ENCODE measurements at regions not wholly inside any gene's neighbourhood (a gene's known extent, or its start where the extent isn't known, plus 50 kb on each side); places are given as distances from the start of the nearest gene placed in this dataset.

GRCh38 chr19:29290853-29291252 is 77.9 kb upstream of the UQCRFS1 start:
- no peak overlapping the region for H3K27ac ChIP-seq (ENCODE audit: low read length)
- no TSS peak for BruUV-seq (replicated peaks)
- DNase-seq (ENCODE audit: low read depth, low spot score), result no peak
- H3K36me3 ChIP-seq (ENCODE audit: control insufficient read depth, insufficient read depth, low read length), result no peaks in the 10 kb centered on the region
- H3K4me1 ChIP-seq (ENCODE audit: control insufficient read depth, insufficient read depth, low read length), result no peaks in the 10 kb centered on the region
- no peak overlapping the region for H3K4me3 ChIP-seq (ENCODE audit: low read depth in 2 of 2, low read length in 2 of 2)
- TF ChIP-seq POLR2AphosphoS5 (IDR thresholded peaks at IDR 0.05; ENCODE audit: low read depth, low read length), result no peak
- no peak for TF ChIP-seq TCF7L2 (IDR thresholded peaks at IDR 0.05; ENCODE audit: low read depth, low read length)
- no peak; the same call in 1 of the 2 replicates for TF ChIP-seq CTCF (IDR thresholded peaks at IDR 0.05)
- TF ChIP-seq REST (IDR thresholded peaks at IDR 0.05; ENCODE audit: insufficient read depth in 1 of 2, low read depth in 2 of 2, low read length in 1 of 2), result no peak
- TF ChIP-seq SIN3A (IDR thresholded peaks at IDR 0.05; ENCODE audit: borderline replicate concordance, insufficient read depth, low read depth, low read length), result no peak
- no peaks in the 10 kb centered on the region for H3K9me3 ChIP-seq (ENCODE audit: control insufficient read depth, insufficient read depth, low read depth, low read length)
- in situ Hi-C loops (cut with HindIII; ENCODE audit: low pct_unique_long_range_greater_than_20kb, low sequenced_read_pairs), result no loop called here
- intact Hi-C loops (cut with micrococcal nuclease; ENCODE audit: unreplicated experiment), result no loop called here
- peaks cover 7% of the 10 kb centered on the region; the same call in 1 of the 2 replicates for H3K27me3 ChIP-seq (ENCODE audit: control insufficient read depth, insufficient read depth, low read length)
- ChIA-PET POLR2A (no interaction called here), CTCF (no interaction called here)
- ATAC-seq, result no peak

- no peak overlapping the region for H3K27ac ChIP-seq (ENCODE audit: low read length)
- no peaks in the 10 kb centered on the region for H3K36me3 ChIP-seq (ENCODE audit: control insufficient read depth, insufficient read depth, low read length)
- POLR2A ChIA-PET, result no interaction called here
- H3K27me3 ChIP-seq (ENCODE audit: control insufficient read depth, insufficient read depth, low read length), result peaks cover 3% of the 10 kb centered on the region; the same call in 1 of the 2 replicates
- H3K4me3 ChIP-seq (ENCODE audit: low read depth in 2 of 2, low read length in 2 of 2), result no peak overlapping the region
- BruUV-seq (replicated peaks), result no TSS peak
- in situ Hi-C loops (cut with HindIII; ENCODE audit: low pct_unique_long_range_greater_than_20kb, low sequenced_read_pairs), result no loop called here
- DNase-seq (ENCODE audit: low read depth, low spot score), result no peak
- no peak for ATAC-seq
- intact Hi-C loops (cut with micrococcal nuclease; ENCODE audit: unreplicated experiment), result no loop called here
- CTCF ChIA-PET, result no interaction called here
- TF ChIP-seq CTCF (IDR thresholded peaks at IDR 0.05) (no peak), SIN3A (IDR thresholded peaks at IDR 0.05; ENCODE audit: borderline replicate concordance, insufficient read depth, low read depth, low read length) (no peak), TCF7L2 (IDR thresholded peaks at IDR 0.05; ENCODE audit: low read depth, low read length) (no peak), REST (IDR thresholded peaks at IDR 0.05; ENCODE audit: insufficient read depth in 1 of 2, low read depth in 2 of 2, low read length in 1 of 2) (no peak)
- no peaks in the 10 kb centered on the region for H3K4me1 ChIP-seq (ENCODE audit: control insufficient read depth, insufficient read depth, low read length)
- no peaks in the 10 kb centered on the region for H3K9me3 ChIP-seq (ENCODE audit: control insufficient read depth, insufficient read depth, low read depth, low read length)
These were observed 79.2 kb upstream of the UQCRFS1 start for GRCh38 chr19:29292153-29292552.
